IMR-90 (cell line): ENCODE measurements at regions not wholly inside any gene's neighbourhood (a gene's known extent, or its start where the extent isn't known, plus 50 kb on each side); places are given as distances from the start of the nearest gene placed in this dataset.

Source experiments
- ATAC-seq: fragments of 200-7000 bp; cut with Tn5 transposase; 2 replicates; pipeline ENCODE4 v1.9.1; 2020; ENCODE audit warnings: low read depth, mild to moderate bottlenecking, moderate library complexity
- BruUV-seq: library from RNA; stranded (reverse); fragments of 400-500 nt; replicated peaks from 2 replicates; lab custom pipeline; 2021; lab: Mats Ljungman, UMichigan
- CTCF ChIA-PET: fragments of 300-600 bp; formaldehyde crosslinking; extraction: SDS; loops from one replicate; lab custom pipeline; 2021; ENCODE audit warnings: antibody characterized with exemption; lab: Yijun Ruan, JAX
- POLR2A ChIA-PET: fragments of 300-600 bp; sonication (Branson Sonifier 250); formaldehyde crosslinking; loops from one replicate; lab custom pipeline; 2022; ENCODE audit warnings: antibody characterized with exemption; ENCODE audit not compliant: unreplicated experiment; lab: Charles Lee
- DNase-seq: peaks from one replicate; pipeline ENCODE4 v3.0.0; 2013
- H2AFZ ChIP-seq: replicated peaks from 2 replicates; pipeline ENCODE3; 2013; ENCODE audit warnings: low read length, mild to moderate bottlenecking; ENCODE audit not compliant: poor library complexity
- H2AK5ac ChIP-seq: 2 replicates; pipeline ENCODE4 v1.6.1; 2013; ENCODE audit warnings: low read depth, low read length, inconsistent platforms
- H2AK9ac ChIP-seq: replicated peaks from 2 replicates; pipeline ENCODE3; 2013; ENCODE audit warnings: mild to moderate bottlenecking, low read depth, low read length, moderate library complexity; ENCODE audit not compliant: poor library complexity
- H2BK120ac ChIP-seq: 2 replicates; pipeline ENCODE4 v1.6.1; 2013; ENCODE audit warnings: low read depth, low read length, inconsistent platforms
- H2BK15ac ChIP-seq: 3 replicates; pipeline ENCODE4 v1.6.1; 2013; ENCODE audit warnings: low read depth, low read length, inconsistent platforms
- H2BK20ac ChIP-seq: 2 replicates; pipeline ENCODE4 v1.6.1; 2013; ENCODE audit warnings: low read depth, mild to moderate bottlenecking, inconsistent platforms, low read length, moderate library complexity
- H2BK5ac ChIP-seq: 2 replicates; pipeline ENCODE4 v1.6.1; 2013; ENCODE audit warnings: mild to moderate bottlenecking, low read depth, low read length, inconsistent platforms; ENCODE audit not compliant: poor library complexity, severe bottlenecking
- H3K14ac ChIP-seq: replicated peaks from 2 replicates; pipeline ENCODE4 v1.6.1; 2013; ENCODE audit warnings: low read depth, low read length, inconsistent platforms
- H3K18ac ChIP-seq: 2 replicates; pipeline ENCODE4 v1.6.1; 2013; ENCODE audit warnings: low read depth, low read length, control low read depth
- H3K23ac ChIP-seq: 2 replicates; pipeline ENCODE4 v1.6.1; 2013; ENCODE audit warnings: low read depth, low read length, inconsistent platforms
- H3K27ac ChIP-seq: 2 replicates; pipeline ENCODE4 v1.5.1; 2013; ENCODE audit warnings: mild to moderate bottlenecking, control low read depth, low read length; ENCODE audit not compliant: insufficient read depth
- H3K27me3 ChIP-seq: 2 replicates; pipeline ENCODE4 v1.6.1; 2013; ENCODE audit warnings: low read length; ENCODE audit not compliant: control insufficient read depth, insufficient read depth
- H3K36me3 ChIP-seq: 2 replicates; pipeline ENCODE4 v1.6.1; 2013; ENCODE audit warnings: low read length, mixed read lengths; ENCODE audit not compliant: control insufficient read depth, insufficient read depth
- H3K4ac ChIP-seq: 2 replicates; pipeline ENCODE4 v1.6.1; 2013; ENCODE audit warnings: low read depth, low read length, inconsistent platforms
- H3K4me1 ChIP-seq: 2 replicates; pipeline ENCODE4 v1.6.1; 2013; ENCODE audit warnings: low read length, mixed read lengths; ENCODE audit not compliant: control insufficient read depth, insufficient read depth
- H3K4me2 ChIP-seq: 2 replicates; pipeline ENCODE4 v1.6.1; 2013; ENCODE audit warnings: low read depth, mild to moderate bottlenecking, control low read depth, low read length, moderate library complexity
- H3K4me3 ChIP-seq: 2 replicates; pipeline ENCODE4 v1.5.1; 2013; ENCODE audit warnings: low read depth, mild to moderate bottlenecking, control low read depth, low read length, moderate library complexity; ENCODE audit not compliant: insufficient read depth
- H3K56ac ChIP-seq: 2 replicates; pipeline ENCODE4 v1.6.1; 2013; ENCODE audit warnings: low read length, inconsistent platforms; ENCODE audit not compliant: insufficient read depth; ENCODE audit errors: extremely low read depth
- H3K79me1 ChIP-seq, 2 experiments: 2 replicates each; pipeline ENCODE4 v1.6.1; 2013; ENCODE audit warnings: low read length in 2 of 2, inconsistent platforms in 1 of 2, low read depth in 1 of 2
- H3K9ac ChIP-seq: 2 replicates; pipeline ENCODE4 v1.6.1; 2013; ENCODE audit warnings: low read depth, low read length, control low read depth
- H3K9me1 ChIP-seq: 2 replicates; pipeline ENCODE4 v1.6.1; 2013; ENCODE audit warnings: low read length, inconsistent platforms; ENCODE audit not compliant: insufficient read depth
- H3K9me3 ChIP-seq: 2 replicates; pipeline ENCODE4 v1.6.1; 2013; ENCODE audit warnings: low read length; ENCODE audit not compliant: control insufficient read depth, insufficient read depth
- H4K20me1 ChIP-seq: 2 replicates; pipeline ENCODE4 v1.6.1; 2013; ENCODE audit warnings: low read length, inconsistent platforms; ENCODE audit not compliant: insufficient read depth
- H4K5ac ChIP-seq: 2 replicates; pipeline ENCODE4 v1.6.1; 2013; ENCODE audit warnings: mild to moderate bottlenecking, low read depth, low read length, control low read depth
- H4K8ac ChIP-seq, 2 experiments: 2 replicates each; pipeline ENCODE4 v1.6.1; 2013; ENCODE audit warnings: low read depth in 2 of 2, low read length in 2 of 2, control low read depth in 1 of 2, inconsistent platforms in 1 of 2
- H4K91ac ChIP-seq: 2 replicates; pipeline ENCODE4 v1.6.1; 2013; ENCODE audit warnings: low read depth, low read length, inconsistent platforms; ENCODE audit not compliant: insufficient read depth
- BHLHE40 ChIP-seq: fragments of 150-350 bp; IDR thresholded peaks from 2 replicates; pipeline ENCODE4 v1.6.1; 2016; ENCODE audit warnings: mild to moderate bottlenecking, low read depth, low read length
- CEBPB ChIP-seq: IDR thresholded peaks from 2 replicates; pipeline ENCODE4 v1.6.1; 2012; ENCODE audit warnings: low read depth, low read length, improper control_type of control experiment
- CHD1 ChIP-seq: IDR thresholded peaks from 2 replicates; pipeline ENCODE4 v1.6.1; 2012; ENCODE audit warnings: low read depth, low read length, improper control_type of control experiment
- FOS ChIP-seq: fragments of 150-350 bp; IDR thresholded peaks from 2 replicates; pipeline ENCODE4 v1.6.1; 2016; ENCODE audit warnings: low read depth, low read length
- MXI1 ChIP-seq: IDR thresholded peaks from 2 replicates; pipeline ENCODE4 v1.6.1; 2012; ENCODE audit warnings: low read depth, mild to moderate bottlenecking, low read length, moderate library complexity, borderline replicate concordance
- NFE2L2 ChIP-seq: fragments of 150-350 bp; IDR thresholded peaks from 2 replicates; pipeline ENCODE4 v1.6.1; 2016; ENCODE audit warnings: low read depth, mild to moderate bottlenecking, low read length
- RFX5 ChIP-seq: IDR thresholded peaks from 2 replicates; pipeline ENCODE4 v1.8.0; 2012; ENCODE audit warnings: low read depth, mild to moderate bottlenecking, low read length, moderate library complexity
- SMC3 ChIP-seq: fragments of 150-350 bp; IDR thresholded peaks from 2 replicates; pipeline ENCODE4 v1.6.1; 2016; ENCODE audit warnings: low read depth, mild to moderate bottlenecking, antibody characterized with exemption, low read length, moderate library complexity
- WGBS, 2 experiments: methylation state at CpG; one replicate each; pipeline versions ENCODE4 v1.1.5 to v1.1.7; 2013; ENCODE audit warnings: missing lambda C conversion rate in 2 of 2; ENCODE audit not compliant: insufficient read length in 1 of 2; ENCODE audit errors: extremely low coverage in 2 of 2; 5-methylcytosine and 5-hydroxymethylcytosine counted together
- dilution Hi-C: fragments of 300-500 bp; cut with HindIII; formaldehyde crosslinking; loops from one replicate; pipeline ENCODE4 v1.14.3; 2018; ENCODE audit warnings: low sequenced_read_pairs; ENCODE audit not compliant: unreplicated experiment
- in situ Hi-C: fragments of 300-500 bp; cut with MboI; formaldehyde crosslinking; loops from 3 replicates; pipeline ENCODE4 v1.14.3; 2019; ENCODE audit warnings: low sequenced_read_pairs, inconsistent platforms, mixed read lengths
- intact Hi-C: fragments of 100-400 bp; cut with micrococcal nuclease; formaldehyde crosslinking; loops from 2 replicates; pipeline ENCODE4 v1.10.0; 2022

DNA sequence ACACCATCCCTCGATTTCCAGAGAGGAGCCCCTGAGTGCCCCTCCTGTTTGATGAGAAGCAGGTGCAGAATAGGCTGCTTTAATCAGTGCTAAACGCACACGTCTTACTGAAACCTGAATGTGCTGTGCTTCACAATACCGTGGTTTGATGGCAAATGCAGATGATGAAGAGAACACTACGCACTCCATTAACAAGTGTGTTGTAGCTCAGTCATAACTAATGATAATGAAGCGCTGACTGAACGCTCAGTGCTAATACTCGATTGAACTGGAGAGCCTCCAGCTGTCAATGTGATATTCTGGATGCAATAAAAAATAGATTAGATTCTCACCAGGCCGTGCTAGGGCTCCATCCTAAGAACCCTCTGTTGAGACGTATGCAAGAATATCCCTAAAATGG, 279.7 kb upstream of the PLPP4 start:
- H4K91ac ChIP-seq: no peak overlapping the region
- no peak overlapping the region for H4K5ac ChIP-seq
- dilution Hi-C loops: no loop called here
- ATAC-seq: no peak
- H3K79me1 ChIP-seq: no peaks in the 10 kb centered on the region
- no peaks in the 10 kb centered on the region for H3K9me1 ChIP-seq
- no peak overlapping the region for H3K14ac ChIP-seq
- BruUV-seq: no TSS peak
- no peak overlapping the region for H2BK5ac ChIP-seq
- no peak overlapping the region for H2BK20ac ChIP-seq
- DNase-seq: no peak
- no peak overlapping the region for H2AK5ac ChIP-seq
- H2BK15ac ChIP-seq: no peak overlapping the region
- H3K9me3 ChIP-seq: peaks cover 18% of the 10 kb centered on the region
- H3K18ac ChIP-seq: no peak overlapping the region
- H3K4me3 ChIP-seq: no peak overlapping the region
- H3K36me3 ChIP-seq: no peaks in the 10 kb centered on the region
- no peak overlapping the region for H2BK120ac ChIP-seq
- H2AK9ac ChIP-seq: no peak overlapping the region
- in situ Hi-C loops: no loop called here
- no peak overlapping the region for H3K56ac ChIP-seq
- no peak overlapping the region for H3K9ac ChIP-seq
- no peak overlapping the region for H2AFZ ChIP-seq
- intact Hi-C loops: no loop called here
- no peak overlapping the region for H3K27ac ChIP-seq
- no peaks in the 10 kb centered on the region for H4K20me1 ChIP-seq
- H3K4me2 ChIP-seq: no peak overlapping the region
- POLR2A ChIA-PET: no interaction called here
- no peak overlapping the region for H3K4ac ChIP-seq
- CTCF ChIA-PET: no interaction called here
- H3K4me1 ChIP-seq: no peaks in the 10 kb centered on the region
- WGBS, 2 experiments: 90% methylated on average over 2 of the region's 10 CpGs; no CpG with 5 or more reads in 1 of the 2 experiments
- H4K8ac ChIP-seq: no peak overlapping the region
- TF ChIP-seq CHD1 (no peak), MXI1 (no peak), CEBPB (no peak), SMC3 (no peak), NFE2L2 (no peak), BHLHE40 (no peak), FOS (no peak), RFX5 (no peak)
- no peaks in the 10 kb centered on the region for H3K27me3 ChIP-seq
- no peak overlapping the region for H3K23ac ChIP-seq
